Small intestine (tissue), 7 donors: ENCODE measurements at regions not wholly inside any gene's neighbourhood (a gene's known extent, or its start where the extent isn't known, plus 50 kb on each side); places are given as distances from the start of the nearest gene placed in this dataset.

Experiments
- DNase-seq, 2 donors: peaks; one replicate each; pipeline versions ENCODE4 v3.0.0 to v3.0.0-alpha.2; 2013
- FAIRE-seq: peaks from 2 replicates; lab custom pipeline; 2012; peaks lifted over from hg19 to GRCh38; lab: Jason Lieb, UNC
- H3K27ac ChIP-seq, 3 donors: one replicate each; pipeline ENCODE4 v1.5.1; 2013; ENCODE audit warnings: low read length in 2 of 3, mild to moderate bottlenecking in 2 of 3, control low read depth in 1 of 3, inconsistent platforms in 1 of 3, low read depth in 1 of 3, moderate library complexity in 1 of 3
- H3K27me3 ChIP-seq, 3 donors: one replicate each; pipeline ENCODE4 v1.6.1; 2013; ENCODE audit warnings: low read length in 3 of 3, inconsistent platforms in 1 of 3; ENCODE audit not compliant: control insufficient read depth in 3 of 3, insufficient read depth in 3 of 3
- H3K36me3 ChIP-seq, 3 donors: one replicate each; pipeline ENCODE4 v1.6.1; 2013; ENCODE audit warnings: low read length in 3 of 3, inconsistent platforms in 1 of 3, low read depth in 1 of 3, mild to moderate bottlenecking in 1 of 3, moderate library complexity in 1 of 3; ENCODE audit not compliant: control insufficient read depth in 3 of 3, insufficient read depth in 2 of 3
- H3K4me1 ChIP-seq, 3 donors: one replicate each; pipeline ENCODE4 v1.6.1; 2013; ENCODE audit warnings: low read length in 2 of 3, inconsistent platforms in 1 of 3, low read depth in 1 of 3, mild to moderate bottlenecking in 1 of 3, moderate library complexity in 1 of 3; ENCODE audit not compliant: control insufficient read depth in 3 of 3, insufficient read depth in 2 of 3
- H3K4me3 ChIP-seq, 3 donors: one replicate each; pipeline ENCODE4 v1.5.1; 2013; ENCODE audit warnings: low read length in 3 of 3, control low read depth in 1 of 3, inconsistent platforms in 1 of 3, low read depth in 1 of 3, mild to moderate bottlenecking in 1 of 3, moderate library complexity in 1 of 3
- H3K9me3 ChIP-seq, 2 donors: one replicate each; pipeline ENCODE4 v1.6.1; 2013; ENCODE audit warnings: low read depth in 1 of 2, low read length in 1 of 2; ENCODE audit not compliant: control insufficient read depth in 2 of 2, insufficient read depth in 1 of 2
- WGBS, 3 donors: extraction: QIAGEN DNeasy Blood & Tissue Kit; methylation state at CpG; one replicate each; pipeline ENCODE4 v1.1.7; 2013; 5-methylcytosine and 5-hydroxymethylcytosine counted together
- donor health status: healthy with polysubstance abuse.
- donor health status: control.
- donor health status: control.
- donor health status: Bipolar disorder and iron deficiency.
- donor health status: healthy.

DNA sequence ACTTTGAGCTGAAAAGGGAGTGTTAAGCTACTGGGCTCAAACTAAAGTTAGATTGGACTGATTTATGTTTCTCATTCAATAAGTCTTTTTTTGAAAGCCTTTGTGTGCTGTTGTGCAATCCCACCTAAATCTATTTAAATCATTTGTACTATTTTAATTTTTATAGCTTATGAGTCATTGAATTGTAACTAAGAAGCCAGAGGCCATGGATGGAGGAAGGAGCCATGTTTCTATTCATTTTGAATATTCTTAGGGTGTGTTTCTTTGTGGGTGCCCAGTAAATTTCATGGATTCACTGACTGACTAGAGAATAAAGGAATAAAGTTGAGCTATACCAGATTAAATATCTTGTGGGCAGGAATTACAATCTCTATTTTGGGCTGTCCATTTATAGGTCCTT lies 238.5 kb downstream of the KIF4B start:
- no peaks in the 10 kb centered on the region for H3K27me3 ChIP-seq
- H3K36me3 ChIP-seq, result no peaks in the 10 kb centered on the region
- no peak overlapping the region for H3K27ac ChIP-seq
- DNase-seq (no peak), FAIRE-seq (no peak)
- H3K4me1 ChIP-seq, result no peaks in the 10 kb centered on the region
- H3K9me3 ChIP-seq, result no peaks in the 10 kb centered on the region
- no peak overlapping the region for H3K4me3 ChIP-seq

DNA sequence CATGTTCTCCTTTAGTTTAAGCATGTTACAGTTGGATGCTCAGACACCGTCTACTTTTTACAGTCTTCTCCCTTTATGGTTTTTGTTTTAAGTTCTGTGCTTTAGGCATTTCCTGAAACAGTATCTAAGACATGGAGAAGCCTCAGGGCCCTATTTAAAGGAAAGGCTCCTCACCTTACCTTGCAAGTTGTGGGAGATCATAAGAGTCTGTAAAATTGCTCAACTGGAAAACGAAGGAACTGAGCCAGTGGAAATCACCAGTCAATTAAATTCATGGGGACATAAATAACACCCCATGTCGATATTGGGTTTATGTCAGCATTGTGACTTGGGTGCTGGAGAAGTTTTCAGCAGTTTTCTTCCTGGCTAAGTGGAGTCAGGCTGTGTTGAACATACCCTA lies 239.2 kb downstream of the KIF4B start:
- H3K4me1 ChIP-seq, result no peaks in the 10 kb centered on the region
- 74 to 77% (median 76%) methylated on average over 3 of the region's 3 CpGs for WGBS, 3 donors
- H3K9me3 ChIP-seq, result no peaks in the 10 kb centered on the region
- no peak overlapping the region for H3K27ac ChIP-seq
- no peak for DNase-seq
- no peaks in the 10 kb centered on the region for H3K27me3 ChIP-seq
- H3K36me3 ChIP-seq, result no peaks in the 10 kb centered on the region
- no peak overlapping the region for H3K4me3 ChIP-seq
- FAIRE-seq, result no peak

DNA sequence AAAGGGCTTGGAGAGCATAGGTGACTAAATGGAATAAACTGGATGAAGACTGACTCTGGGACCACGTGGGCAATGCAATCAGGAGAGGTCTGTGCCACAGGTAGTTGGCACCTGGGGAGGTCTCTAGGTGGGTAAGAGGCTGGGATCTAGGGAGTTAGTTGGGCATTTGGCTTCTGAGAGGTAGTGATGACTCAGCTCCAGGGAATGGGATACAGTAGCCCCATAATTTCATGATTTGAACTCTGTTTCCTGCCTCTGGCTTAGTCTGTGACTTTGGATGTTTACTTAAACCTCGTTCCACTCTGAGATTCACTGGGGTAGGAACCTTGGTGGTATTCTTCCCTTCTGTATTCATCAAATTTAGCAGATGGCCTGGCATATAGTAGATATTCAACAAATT lies 240.8 kb downstream of the KIF4B start:
- no peaks in the 10 kb centered on the region for H3K4me1 ChIP-seq
- no peaks in the 10 kb centered on the region for H3K36me3 ChIP-seq
- H3K9me3 ChIP-seq, result no peaks in the 10 kb centered on the region
- WGBS, 3 donors, result 10 to 35% (median 20%) methylated on average over 2 of the region's 2 CpGs
- no peak overlapping the region for H3K4me3 ChIP-seq
- H3K27me3 ChIP-seq, result no peaks in the 10 kb centered on the region
- FAIRE-seq, result no peak
- H3K27ac ChIP-seq, result no peak overlapping the region
- DNase-seq, result no peak

DNA sequence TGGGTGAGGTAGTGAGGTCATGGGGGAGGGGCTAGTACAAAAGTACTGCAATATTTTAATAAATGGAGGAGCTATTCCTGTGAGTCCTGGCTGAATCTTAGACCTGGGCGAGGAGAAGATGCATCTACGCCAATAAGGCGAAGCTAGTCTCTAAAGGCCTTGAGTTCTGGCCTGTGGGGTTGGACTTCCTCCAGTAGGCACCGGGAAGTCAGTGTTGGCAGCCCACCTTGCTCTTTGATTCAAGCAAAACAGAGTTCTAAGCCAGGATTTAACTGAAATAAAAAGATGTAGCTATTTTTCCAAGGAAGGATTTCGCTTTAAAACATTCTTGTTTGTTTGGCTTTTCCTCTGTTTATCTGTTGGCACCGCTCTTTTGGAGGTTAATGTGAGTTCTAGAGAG lies 244.6 kb downstream of the KIF4B start:
- H3K4me1 ChIP-seq, result no peaks in the 10 kb centered on the region
- no peaks in the 10 kb centered on the region for H3K27me3 ChIP-seq
- FAIRE-seq, result no peak
- no peak for DNase-seq
- H3K4me3 ChIP-seq, result no peak overlapping the region
- H3K9me3 ChIP-seq, result no peaks in the 10 kb centered on the region
- 70 to 85% (median 74%) methylated on average over 6 of the region's 6 CpGs for WGBS, 3 donors
- H3K27ac ChIP-seq, result no peak overlapping the region
- H3K36me3 ChIP-seq, result no peaks in the 10 kb centered on the region

DNA sequence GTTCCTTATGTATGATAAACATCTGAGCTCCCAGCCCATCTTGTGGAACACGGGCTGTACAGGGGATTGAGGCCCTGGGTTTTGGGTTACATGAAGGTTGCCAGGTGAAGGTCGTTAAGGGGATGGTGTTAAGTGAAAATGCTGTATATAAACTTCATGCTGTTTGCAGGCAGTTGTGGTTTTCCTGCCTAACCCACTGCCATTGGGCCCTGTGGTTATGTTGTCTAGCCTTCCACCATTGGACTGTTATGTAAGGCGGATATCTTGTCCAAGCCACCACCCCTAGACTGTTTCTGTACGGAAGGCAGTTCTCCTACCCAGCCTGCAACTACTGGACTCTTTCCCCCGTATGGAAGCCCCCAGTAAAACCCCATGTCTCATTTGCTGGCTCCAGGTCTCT lies 246.1 kb downstream of the KIF4B start:
- no peak overlapping the region for H3K27ac ChIP-seq
- WGBS, 3 donors, result 55 to 68% (median 64%) methylated on average over 5 of the region's 5 CpGs
- no peaks in the 10 kb centered on the region for H3K36me3 ChIP-seq
- DNase-seq (no peak), FAIRE-seq (no peak)
- H3K9me3 ChIP-seq, result no peaks in the 10 kb centered on the region
- H3K27me3 ChIP-seq, result no peaks in the 10 kb centered on the region
- no peak overlapping the region for H3K4me3 ChIP-seq
- no peaks in the 10 kb centered on the region for H3K4me1 ChIP-seq

DNA sequence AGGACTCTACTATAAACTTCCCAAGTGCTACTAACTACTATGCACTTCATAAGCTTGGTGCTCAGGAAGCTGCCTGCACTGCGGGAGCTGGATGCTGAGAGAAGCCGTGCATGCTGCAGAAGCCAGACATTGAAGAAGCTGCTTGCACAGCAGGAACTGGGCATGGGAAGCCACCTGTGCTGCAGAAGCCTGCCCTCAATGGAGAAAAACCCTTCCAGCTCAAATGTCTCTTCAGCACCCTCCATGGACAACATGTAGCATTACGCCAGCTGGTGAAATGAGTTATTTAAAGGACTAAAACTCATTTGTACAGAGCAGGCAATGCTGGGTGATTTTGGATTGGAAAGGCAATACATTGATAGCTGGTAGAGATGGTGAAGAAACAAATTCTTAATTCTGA lies 247.2 kb downstream of the KIF4B start:
- 44 to 48% (median 48%) methylated on average over 3 of the region's 3 CpGs for WGBS, 3 donors
- Histone ChIP-seq H3K4me3 (no peak overlapping the region), H3K9me3 (no peaks in the 10 kb centered on the region), H3K36me3 (no peaks in the 10 kb centered on the region), H3K27ac (no peak overlapping the region), H3K27me3 (no peaks in the 10 kb centered on the region), H3K4me1 (no peaks in the 10 kb centered on the region)
- peak in 1 of 2 donors; percentile 3 for DNase-seq
- no peak for FAIRE-seq

DNA sequence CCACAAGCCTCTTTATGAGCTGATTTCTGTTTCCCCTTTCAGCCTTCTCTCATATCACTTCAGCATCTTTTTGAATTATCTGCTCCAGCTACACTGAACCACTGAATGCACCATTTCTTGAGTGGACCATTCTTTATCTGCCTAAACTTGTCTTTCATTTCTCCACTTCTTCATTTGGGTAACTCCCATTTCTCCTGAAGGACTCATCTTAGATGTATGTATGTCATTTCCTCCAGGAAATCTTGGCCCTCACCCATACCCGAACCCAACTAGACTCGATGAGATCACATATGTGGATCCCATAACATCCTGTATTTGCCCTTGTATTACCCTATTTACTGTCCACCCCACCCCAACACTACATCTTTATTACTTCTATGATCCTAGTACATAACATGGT lies 249.8 kb downstream of the KIF4B start:
- H3K27me3 ChIP-seq, result no peaks in the 10 kb centered on the region
- WGBS, 3 donors, result 84 to 88% (median 86%) methylated on average over 2 of the region's 2 CpGs
- no peaks in the 10 kb centered on the region for H3K4me1 ChIP-seq
- DNase-seq (no peak), FAIRE-seq (no peak)
- H3K4me3 ChIP-seq, result no peak overlapping the region
- no peaks in the 10 kb centered on the region for H3K36me3 ChIP-seq
- H3K9me3 ChIP-seq, result no peaks in the 10 kb centered on the region
- no peak overlapping the region for H3K27ac ChIP-seq

DNA sequence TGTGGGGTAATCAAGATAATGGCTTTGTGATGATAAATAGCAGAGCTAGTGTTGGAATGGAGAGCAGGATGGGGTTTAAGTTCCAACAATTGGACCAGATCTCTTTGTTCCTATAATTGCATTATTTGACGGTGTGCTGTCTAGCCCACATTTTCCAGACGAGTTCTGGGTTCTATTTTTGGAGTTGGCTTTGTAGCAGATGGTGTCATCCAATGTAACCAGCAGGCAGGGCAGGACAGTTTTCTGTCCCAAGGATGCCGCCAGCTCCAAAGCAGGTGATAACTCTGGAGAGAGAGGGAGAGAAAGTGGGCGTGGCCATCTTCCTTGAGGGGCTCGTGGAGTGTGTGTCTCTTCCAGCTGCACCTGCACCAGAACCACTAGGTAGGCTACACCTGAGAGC lies 251.3 kb downstream of the KIF4B start:
- DNase-seq (no peak), FAIRE-seq (no peak)
- Histone ChIP-seq H3K9me3 (no peaks in the 10 kb centered on the region), H3K4me3 (no peak overlapping the region), H3K4me1 (no peaks in the 10 kb centered on the region), H3K27me3 (peaks cover 0 to 2% (median 0%) of the 10 kb centered on the region in 3 donors), H3K27ac (no peak overlapping the region), H3K36me3 (no peaks in the 10 kb centered on the region)
- WGBS, 3 donors, result 61 to 79% (median 71%) methylated on average over 5 of the region's 5 CpGs

DNA sequence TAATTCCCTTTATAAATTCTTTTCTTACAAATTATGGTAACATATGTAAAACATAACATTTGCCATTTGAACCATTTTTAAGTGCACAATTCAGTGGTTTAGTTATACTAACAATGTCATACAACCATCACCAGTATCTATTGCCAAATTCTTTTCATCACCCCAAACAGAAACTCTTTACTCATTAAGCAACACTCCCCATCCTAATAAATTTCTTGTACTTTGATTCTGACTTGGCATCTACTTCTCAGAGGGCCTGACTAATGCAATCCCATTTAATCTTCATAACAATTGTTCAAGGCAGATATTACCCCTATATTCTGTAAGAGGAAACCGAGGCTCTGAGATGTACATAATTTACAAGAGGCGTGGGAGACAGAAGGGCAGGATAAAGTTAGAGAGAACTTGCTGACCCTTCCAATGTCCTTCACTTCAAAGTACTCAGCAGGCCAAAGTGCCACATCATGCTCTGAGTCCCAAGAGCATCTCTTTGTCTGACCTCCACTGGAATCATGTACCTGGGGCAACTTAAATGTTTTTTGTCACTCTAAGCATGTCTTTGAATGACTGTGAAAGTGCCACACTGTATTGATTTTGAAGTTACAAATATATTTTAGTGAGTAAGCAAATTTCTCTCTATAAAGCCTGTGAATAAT lies 255.3 kb downstream of the KIF4B start:
- H3K27ac ChIP-seq, result no peak overlapping the region
- WGBS, 3 donors, result 72 to 75% (median 75%) methylated on average over 2 of the region's 2 CpGs
- peaks cover 0 to 2% (median 0%) of the 10 kb centered on the region in 3 donors for H3K27me3 ChIP-seq
- FAIRE-seq, result no peak
- H3K36me3 ChIP-seq, result no peaks in the 10 kb centered on the region
- no peak overlapping the region for H3K4me3 ChIP-seq
- H3K4me1 ChIP-seq, result no peaks in the 10 kb centered on the region
- H3K9me3 ChIP-seq, result no peaks in the 10 kb centered on the region
- DNase-seq, result no peak
